Body of pancreas (tissue), 4 donors: ENCODE measurements at regions not wholly inside any gene's neighbourhood (a gene's known extent, or its start where the extent isn't known, plus 50 kb on each side); places are given as distances from the start of the nearest gene placed in this dataset.

Source experiments
- POLR2A ChIP-seq, 3 donors: fragments of 450-650 bp; IDR thresholded peaks; one replicate each; pipeline ENCODE4 v1.6.1; 2016; ENCODE audit warnings: antibody characterized with exemption in 3 of 3, mild to moderate bottlenecking in 2 of 3
- TF ChIP-seq, protein P1 (sequence below), 7 experiments: fragments of 450-650 bp in 4 of 7; fragments of 200-600 bp in 3 of 7; sonication (generic) in 3 of 7; IDR thresholded peaks; one replicate each; pipeline ENCODE4 v1.5.1; 2016 to 2019; ENCODE audit warnings: antibody characterized with exemption in 7 of 7

DNA sequence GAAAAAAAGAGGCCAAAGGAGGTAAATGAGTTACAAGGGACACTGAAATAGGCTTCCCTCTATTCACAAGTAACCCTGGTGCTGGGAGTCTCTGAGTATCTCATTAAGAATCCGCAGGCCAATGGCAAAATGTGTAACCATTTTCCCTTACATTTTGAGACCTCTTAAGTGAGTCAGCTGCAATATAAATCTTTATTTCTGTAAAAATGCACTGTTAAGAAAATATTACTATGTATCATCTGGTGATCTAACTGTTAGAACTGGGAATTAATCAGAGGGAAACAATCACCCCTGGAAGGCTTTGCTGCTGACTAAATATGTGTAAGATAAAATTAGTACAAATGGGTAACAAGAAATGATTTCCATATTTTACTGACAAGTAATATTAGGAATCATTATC lies 483.1 kb upstream of the CHST9 start:
- TF ChIP-seq POLR2A (IDR thresholded peaks at IDR 0.05): no peak
- TF ChIP-seq, protein P1, sequence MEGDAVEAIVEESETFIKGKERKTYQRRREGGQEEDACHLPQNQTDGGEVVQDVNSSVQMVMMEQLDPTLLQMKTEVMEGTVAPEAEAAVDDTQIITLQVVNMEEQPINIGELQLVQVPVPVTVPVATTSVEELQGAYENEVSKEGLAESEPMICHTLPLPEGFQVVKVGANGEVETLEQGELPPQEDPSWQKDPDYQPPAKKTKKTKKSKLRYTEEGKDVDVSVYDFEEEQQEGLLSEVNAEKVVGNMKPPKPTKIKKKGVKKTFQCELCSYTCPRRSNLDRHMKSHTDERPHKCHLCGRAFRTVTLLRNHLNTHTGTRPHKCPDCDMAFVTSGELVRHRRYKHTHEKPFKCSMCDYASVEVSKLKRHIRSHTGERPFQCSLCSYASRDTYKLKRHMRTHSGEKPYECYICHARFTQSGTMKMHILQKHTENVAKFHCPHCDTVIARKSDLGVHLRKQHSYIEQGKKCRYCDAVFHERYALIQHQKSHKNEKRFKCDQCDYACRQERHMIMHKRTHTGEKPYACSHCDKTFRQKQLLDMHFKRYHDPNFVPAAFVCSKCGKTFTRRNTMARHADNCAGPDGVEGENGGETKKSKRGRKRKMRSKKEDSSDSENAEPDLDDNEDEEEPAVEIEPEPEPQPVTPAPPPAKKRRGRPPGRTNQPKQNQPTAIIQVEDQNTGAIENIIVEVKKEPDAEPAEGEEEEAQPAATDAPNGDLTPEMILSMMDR (IDR thresholded peaks at IDR 0.05): no peak
